Loucy (cell line): ENCODE measurements at regions not wholly inside any gene's neighbourhood (a gene's known extent, or its start where the extent isn't known, plus 50 kb on each side); places are given as distances from the start of the nearest gene placed in this dataset.

Experiments
- CTCF ChIP-seq: fragments of 200-600 bp; sonication (generic); conservative IDR thresholded peaks from 2 replicates; pipeline ENCODE4 v1.5.1; 2014; ENCODE audit warnings: mild to moderate bottlenecking, antibody characterized with exemption, low read length
- EZH2phosphoT487 ChIP-seq: fragments of 200-600 bp; IDR thresholded peaks from 2 replicates; pipeline ENCODE4 v1.6.1; 2018; ENCODE audit warnings: antibody characterized with exemption, mild to moderate bottlenecking, moderate library complexity, borderline replicate concordance

- TF ChIP-seq CTCF (no peak), EZH2phosphoT487 (no peak)
Observed at GRCh38 chr18:40387130-40387787, 1567.8 kb upstream of the PIK3C3 start.
